HG03159 (cell line): ENCODE measurements at regions not wholly inside any gene's neighbourhood (a gene's known extent, or its start where the extent isn't known, plus 50 kb on each side); places are given as distances from the start of the nearest gene placed in this dataset.

Experiments
- ATAC-seq: cut with Tn5 transposase; IDR thresholded peaks from one replicate; pipeline ENCODE4 v1.9.1; 2021; ENCODE audit warnings: mild to moderate bottlenecking, moderate library complexity; ENCODE audit not compliant: unreplicated experiment

GRCh38 chr14:97539884-97540283 is 742.7 kb downstream of the VRK1 start:
- ATAC-seq: no peak

DNA sequence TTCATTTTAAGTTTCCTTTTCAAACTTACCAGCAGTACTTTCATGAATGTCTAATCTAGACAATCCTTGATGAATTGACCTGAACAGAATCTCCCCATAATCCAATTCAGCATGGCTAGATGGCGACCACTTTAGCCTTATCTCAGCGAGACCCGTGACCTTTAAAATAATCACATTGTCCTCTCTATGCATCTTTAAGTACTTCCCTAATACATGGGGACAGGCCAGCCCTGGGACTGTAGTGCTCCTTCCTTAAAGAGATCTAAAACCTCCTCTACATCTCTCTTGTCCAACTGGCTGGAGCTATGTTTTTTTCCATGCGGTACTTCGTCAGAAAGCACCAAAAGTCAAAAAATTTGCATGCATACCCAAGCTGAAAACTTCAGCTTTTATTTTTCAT is 746.0 kb downstream of the VRK1 start:
- no peak for ATAC-seq

DNA sequence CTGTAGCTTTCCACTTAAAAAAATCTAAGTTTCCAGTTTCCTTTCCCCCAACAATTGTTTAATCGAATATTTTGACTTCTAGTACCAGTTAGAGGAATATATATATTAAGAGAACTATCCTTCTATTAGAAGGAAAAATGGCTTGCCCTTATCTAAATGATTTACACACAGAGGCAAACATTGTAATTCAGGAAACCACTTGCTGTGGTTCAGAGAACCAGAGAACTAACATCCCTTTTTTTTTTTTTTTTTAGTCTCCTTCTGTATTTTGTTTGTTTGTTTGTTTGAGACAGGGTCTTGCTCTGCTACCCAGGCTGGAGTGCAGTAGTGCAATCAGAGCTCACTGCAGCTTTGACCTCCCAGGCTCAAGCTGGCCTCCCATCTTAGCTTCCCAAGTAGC is 746.6 kb downstream of the VRK1 start:
- no peak for ATAC-seq

DNA sequence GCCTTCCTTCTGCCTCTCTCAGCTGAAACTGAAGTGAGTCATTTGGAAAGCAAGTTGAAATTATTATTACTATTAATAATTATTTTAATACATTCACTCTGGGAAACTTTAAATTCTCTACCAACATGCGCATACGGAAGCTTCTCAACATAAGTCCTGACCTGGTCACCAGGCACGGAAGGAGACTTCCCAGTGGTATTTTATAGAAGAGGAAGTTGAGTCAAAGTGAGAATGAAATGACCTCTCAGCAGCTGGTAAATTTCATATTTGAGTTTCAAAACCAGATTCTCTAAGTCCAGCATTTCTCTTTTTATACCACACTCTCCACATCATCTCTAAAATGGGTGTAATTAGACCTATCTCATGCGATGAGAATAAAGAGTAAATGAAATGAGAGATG is 747.4 kb downstream of the VRK1 start:
- no peak for ATAC-seq

- ATAC-seq: no peak
These were observed 749.5 kb downstream of the VRK1 start for GRCh38 chr14:97546491-97547230.

DNA sequence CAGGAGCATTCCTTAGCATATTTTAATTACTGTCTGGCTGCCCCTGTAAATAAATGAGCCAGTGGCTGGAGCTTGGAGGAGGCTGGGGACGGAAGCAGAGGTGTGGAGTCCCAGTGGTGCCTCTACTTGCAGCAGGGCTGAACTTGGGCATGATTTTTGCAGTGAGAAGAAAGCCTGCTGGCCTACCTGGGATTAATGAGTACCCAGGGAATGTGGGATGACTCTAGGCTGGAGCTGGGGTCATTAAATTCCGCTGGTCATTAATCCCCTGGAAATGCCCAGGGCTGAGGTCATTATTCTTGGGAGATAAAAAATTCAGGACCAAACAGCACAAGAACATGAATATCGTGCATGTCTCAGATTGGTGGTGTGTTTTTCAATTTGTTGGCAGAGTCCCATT is 753.3 kb downstream of the VRK1 start:
- ATAC-seq: no peak

GRCh38 chr14:97554597-97554996 is 757.4 kb downstream of the VRK1 start:
- no peak for ATAC-seq

GRCh38 chr14:97564334-97564733 is 767.2 kb downstream of the VRK1 start:
- ATAC-seq: no peak

GRCh38 chr14:97571201-97571600 is 774.0 kb downstream of the VRK1 start:
- ATAC-seq: no peak

GRCh38 chr14:97571866-97572555 is 774.8 kb downstream of the VRK1 start:
- no peak for ATAC-seq

DNA sequence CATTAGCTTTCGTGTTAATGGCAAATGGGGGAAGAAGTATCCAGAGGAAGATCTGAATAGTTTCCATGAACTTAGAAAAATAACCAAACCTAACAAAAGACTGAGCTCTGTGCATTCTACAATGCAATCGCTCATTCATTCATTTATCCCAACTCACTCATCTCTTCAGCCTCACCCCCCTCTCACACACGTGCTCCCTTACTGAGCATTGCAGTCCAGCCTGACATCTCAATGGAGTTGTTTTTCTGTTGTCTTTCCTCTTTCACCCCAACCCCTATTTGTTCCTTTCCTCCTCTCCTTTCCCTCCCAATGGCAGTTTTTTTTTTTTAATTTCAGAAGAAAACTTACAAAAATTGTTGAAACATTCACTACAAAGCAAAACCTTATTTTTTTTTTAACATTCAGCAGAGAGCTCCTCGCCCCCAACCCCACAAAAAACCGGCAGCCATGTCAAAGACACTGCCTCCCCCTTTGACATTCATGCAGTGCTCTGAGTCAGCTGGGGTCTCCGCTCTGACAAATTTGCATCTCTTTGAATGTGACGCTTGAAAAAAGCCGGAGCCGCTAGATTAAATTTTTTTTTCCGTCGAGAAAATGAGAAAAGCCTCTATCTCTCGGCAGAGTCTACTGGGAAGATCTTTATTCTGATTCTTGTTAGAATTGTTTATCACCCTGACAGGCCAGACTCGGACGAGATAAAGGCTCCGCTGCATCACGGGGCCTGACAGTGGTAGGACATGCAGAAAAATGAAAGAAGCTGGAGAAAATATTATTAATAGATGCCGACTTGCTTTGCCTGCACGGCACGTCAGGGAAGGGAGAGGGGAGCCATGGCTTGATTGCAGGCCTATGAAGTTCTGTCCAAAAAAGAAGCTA is 775.6 kb downstream of the VRK1 start:
- no peak for ATAC-seq

- ATAC-seq: no peak
These were observed 778.5 kb downstream of the VRK1 start for GRCh38 chr14:97575677-97576076.

DNA sequence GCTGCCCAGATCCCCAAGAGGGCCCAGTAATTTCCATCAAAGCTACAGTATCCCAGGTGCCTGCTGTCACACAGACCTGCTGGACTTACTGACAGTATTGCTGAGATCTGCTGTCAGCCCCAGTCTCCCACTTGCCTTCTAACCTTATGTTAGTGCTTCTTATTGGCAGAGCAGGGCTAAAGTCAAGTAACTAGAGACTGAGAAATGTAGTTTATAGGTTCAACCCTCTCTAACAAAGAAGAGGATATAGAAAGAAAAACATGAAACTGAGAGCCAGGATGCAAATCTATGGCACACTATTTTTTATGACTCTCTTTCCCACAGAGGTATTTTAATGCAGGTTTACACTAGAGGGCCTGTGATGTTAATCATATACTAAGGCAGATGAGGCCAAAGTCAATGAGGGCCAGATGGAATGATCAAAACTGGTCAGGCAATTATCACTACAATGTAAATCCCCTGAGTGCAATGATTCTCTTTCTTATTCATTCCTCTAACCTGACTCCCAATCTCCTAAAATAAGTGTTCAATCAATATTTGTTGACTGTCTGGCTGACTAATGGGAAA is 781.9 kb downstream of the VRK1 start:
- no peak for ATAC-seq

DNA sequence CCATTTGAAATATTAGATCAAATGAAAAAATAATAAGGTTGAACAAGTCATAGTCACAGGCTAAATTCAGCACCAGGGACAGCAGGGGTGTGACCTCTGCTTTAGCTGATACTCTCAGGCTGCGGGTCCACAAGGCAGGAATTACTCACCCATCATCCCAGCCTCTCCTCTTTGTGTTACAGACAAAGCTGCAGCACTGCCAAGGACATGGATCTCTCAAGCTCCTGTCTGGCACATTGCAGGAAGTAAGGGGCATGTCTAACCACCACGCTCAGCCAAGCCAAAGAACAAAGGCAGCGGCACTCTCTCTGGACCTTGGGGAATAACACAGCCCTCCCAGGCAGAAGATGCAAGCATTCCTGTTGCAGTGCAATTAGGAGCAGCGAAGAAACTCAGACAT is 783.8 kb downstream of the VRK1 start:
- no peak for ATAC-seq

DNA sequence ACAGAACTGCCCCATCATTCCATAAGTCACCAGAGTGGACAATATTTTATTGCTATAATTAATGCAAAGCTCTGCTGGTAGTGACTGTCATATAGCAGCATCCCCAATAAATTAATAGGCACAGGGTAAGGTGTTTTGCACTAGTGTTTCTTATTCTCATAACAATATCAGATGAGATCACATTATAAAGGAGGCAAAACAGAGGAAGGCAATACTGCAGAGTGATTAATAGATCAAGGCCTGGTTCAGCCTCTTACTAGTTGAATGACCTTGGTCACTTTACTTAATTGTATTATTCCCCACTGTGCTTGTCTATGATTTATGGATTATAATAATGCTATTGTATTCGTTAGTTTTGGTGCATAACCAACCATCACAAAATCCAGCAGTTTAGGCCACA is 784.8 kb downstream of the VRK1 start:
- no peak for ATAC-seq

- no peak for ATAC-seq
These were observed 787.3 kb downstream of the VRK1 start for GRCh38 chr14:97584528-97584927.

GRCh38 chr14:97592341-97592980 is 795.3 kb downstream of the VRK1 start:
- no peak for ATAC-seq

- ATAC-seq: no peak
These were observed 797.1 kb downstream of the VRK1 start for GRCh38 chr14:97594306-97594705.

- ATAC-seq: no peak
These were observed 805.4 kb downstream of the VRK1 start for GRCh38 chr14:97602438-97603117.

DNA sequence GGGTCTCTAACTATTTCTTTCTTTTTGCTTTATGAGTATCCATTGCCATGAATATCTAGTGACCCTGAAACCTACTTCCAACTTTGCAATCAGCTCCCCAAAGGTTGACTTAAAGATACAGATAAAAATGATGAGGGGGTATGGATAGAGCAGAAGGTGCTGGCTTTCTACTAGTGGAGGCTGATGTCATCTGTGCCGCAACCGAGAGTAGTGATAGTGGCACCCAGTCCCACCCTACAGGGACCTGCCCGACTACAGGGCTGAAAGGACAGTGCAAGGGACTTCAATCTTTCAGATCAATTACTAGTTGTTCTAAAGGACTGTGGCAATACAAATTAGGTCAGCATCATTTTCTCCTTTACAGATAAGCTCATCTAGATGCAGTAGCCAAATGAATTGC is 806.0 kb downstream of the VRK1 start:
- no peak for ATAC-seq
